SK-N-SH treated with all-trans-retinoic acid at 6 μM for 48 hours (cell line): ENCODE measurements at regions not wholly inside any gene's neighbourhood (a gene's known extent, or its start where the extent isn't known, plus 50 kb on each side); places are given as distances from the start of the nearest gene placed in this dataset.

Experiments
- RARB ChIP-seq: fragments of 250-450 bp; sonication (Bioruptor Pico); IDR thresholded peaks from 2 replicates; pipeline ENCODE4 v1.8.0; 2021; ENCODE audit warnings: mild to moderate bottlenecking, moderate library complexity
- SNAI2 ChIP-seq: fragments of 250-450 bp; sonication (Bioruptor Pico); IDR thresholded peaks from 2 replicates; pipeline ENCODE4 v1.5.0; 2020; ENCODE audit warnings: mild to moderate bottlenecking, moderate library complexity
- TCF4 ChIP-seq: fragments of 250-450 bp; sonication (Bioruptor Pico); IDR thresholded peaks from 2 replicates; pipeline ENCODE4 v1.8.0; 2021; ENCODE audit warnings: mild to moderate bottlenecking, moderate library complexity, borderline replicate concordance
- TF ChIP-seq, protein P1 (sequence below): fragments of 250-450 bp; sonication (Bioruptor Pico); IDR thresholded peaks from 2 replicates; pipeline ENCODE4 v1.8.0; 2021; ENCODE audit warnings: low read depth, mild to moderate bottlenecking, moderate library complexity, borderline replicate concordance

GRCh38 chr12:24139035-24139434 is 189.6 kb upstream of the SOX5 start:
- TF ChIP-seq TCF4 (CRISPR knock-in tag) (no peak), RARB (CRISPR knock-in tag) (no peak), SNAI2 (CRISPR knock-in tag) (no peak)
- TF ChIP-seq, protein P1, sequence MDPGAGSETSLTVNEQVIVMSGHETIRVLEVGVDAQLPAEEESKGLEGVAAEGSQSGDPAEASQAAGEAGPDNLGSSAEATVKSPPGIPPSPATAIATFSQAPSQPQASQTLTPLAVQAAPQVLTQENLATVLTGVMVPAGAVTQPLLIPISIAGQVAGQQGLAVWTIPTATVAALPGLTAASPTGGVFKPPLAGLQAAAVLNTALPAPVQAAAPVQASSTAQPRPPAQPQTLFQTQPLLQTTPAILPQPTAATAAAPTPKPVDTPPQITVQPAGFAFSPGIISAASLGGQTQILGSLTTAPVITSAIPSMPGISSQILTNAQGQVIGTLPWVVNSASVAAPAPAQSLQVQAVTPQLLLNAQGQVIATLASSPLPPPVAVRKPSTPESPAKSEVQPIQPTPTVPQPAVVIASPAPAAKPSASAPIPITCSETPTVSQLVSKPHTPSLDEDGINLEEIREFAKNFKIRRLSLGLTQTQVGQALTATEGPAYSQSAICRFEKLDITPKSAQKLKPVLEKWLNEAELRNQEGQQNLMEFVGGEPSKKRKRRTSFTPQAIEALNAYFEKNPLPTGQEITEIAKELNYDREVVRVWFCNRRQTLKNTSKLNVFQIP (CRISPR knock-in tag): no peak
